ENCODE measurements at regions not wholly inside any gene's neighbourhood (a gene's known extent, or its start where the extent isn't known, plus 50 kb on each side); places are given as distances from the start of the nearest gene placed in this dataset.

DNA sequence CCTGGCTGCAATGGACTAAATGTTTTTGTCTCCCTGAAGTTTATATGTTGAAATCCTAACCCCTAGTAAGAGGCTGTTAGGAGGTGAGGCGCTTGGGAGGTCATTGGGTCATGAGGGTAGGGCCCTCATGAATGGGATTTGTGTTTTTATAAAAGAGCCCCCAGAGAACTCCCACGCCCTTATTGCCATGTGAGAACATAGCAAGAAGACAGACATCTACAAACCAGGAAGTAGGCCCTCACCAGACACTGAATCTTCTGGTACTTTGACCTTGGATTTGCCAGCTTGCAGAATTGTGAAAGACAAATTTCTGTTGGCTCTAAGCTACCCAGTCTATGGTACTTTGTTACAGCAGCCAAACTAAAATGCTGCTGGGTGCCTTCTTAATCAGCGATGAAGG lies 96.1 kb upstream of the SPATA13 start:
- Mint-ChIP-seq H3K27me3 (ENCODE audit: low read depth) (peaks cover 11% of the 10 kb centered on the region), H3K27ac (no peak overlapping the region), H3K9me3 (no peaks in the 10 kb centered on the region), H3K4me3 (no peak overlapping the region), H3K4me1 (ENCODE audit: low read depth) (peaks cover 9% of the 10 kb centered on the region), H3K36me3 (ENCODE audit: low read depth) (no peaks in the 10 kb centered on the region)

DNA sequence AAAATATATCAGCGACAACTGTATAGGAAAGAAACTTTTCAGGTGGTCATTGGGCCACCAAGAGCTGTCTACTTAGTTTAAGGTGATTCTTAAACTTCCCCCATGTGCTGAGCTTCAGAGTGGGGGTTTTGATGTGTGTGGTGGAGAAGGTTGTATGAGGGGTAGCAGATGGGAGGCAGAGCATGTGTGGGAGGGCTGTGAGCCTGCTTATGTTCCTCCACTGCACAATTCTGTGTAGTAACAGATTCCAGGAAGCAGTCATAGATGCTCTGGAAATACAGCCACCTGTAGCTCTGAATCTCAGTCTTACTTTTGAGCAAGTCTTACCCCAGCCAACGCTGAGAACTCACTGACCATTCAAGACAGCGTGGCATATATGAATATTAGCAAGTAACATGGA lies 95.3 kb upstream of the SPATA13 start:
- no peaks in the 10 kb centered on the region for H3K36me3 Mint-ChIP-seq (ENCODE audit: low read depth)
- no peaks in the 10 kb centered on the region for H3K9me3 Mint-ChIP-seq
- no peak overlapping the region for H3K4me3 Mint-ChIP-seq
- no peak overlapping the region for H3K27ac Mint-ChIP-seq
- peaks cover 16% of the 10 kb centered on the region for H3K27me3 Mint-ChIP-seq (ENCODE audit: low read depth)
- H3K4me1 Mint-ChIP-seq (ENCODE audit: low read depth), result peaks cover 9% of the 10 kb centered on the region

DNA sequence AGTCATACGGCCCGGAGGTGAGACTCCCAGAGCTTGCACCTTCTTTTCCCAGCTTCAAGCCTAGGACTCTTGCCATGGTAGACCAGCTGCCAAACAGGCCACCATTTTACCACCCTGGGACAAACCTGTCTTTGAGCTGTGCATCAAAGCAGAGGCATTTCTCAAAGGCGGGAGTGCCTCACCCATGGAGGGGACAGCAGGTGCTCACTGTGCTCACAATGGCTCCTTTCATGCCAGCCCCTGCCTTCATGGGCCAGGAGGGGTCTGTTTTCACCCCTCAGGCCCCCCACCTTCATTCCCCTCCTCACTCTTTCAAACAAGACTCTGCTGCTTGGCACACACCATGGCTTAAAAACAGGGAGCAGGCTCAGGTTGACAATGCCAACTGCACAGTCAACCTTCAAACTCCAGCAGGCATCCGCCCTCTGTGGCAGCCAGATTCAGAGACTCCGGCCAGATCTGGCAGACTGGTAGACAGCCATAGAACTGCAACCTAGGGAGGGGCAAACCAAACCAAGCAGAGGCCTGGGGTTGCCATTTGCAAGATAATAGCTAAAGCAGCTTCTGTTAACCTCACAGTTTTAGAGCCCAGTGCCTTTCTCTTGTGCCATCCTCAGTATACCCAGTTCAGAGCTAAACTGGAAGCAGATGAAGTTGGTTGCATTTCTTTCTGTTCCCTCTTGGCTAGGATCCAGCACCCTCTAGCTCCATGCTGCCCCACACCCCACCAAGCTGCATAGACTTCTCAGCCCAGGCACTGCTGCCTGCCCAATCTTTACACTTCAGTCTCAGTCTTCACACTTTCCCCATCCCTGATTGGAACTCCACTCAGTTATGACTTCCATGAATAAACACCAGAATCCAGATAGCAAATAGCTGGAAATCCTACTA lies 93.9 kb upstream of the SPATA13 start:
- Mint-ChIP-seq H3K27me3 (ENCODE audit: low read depth) (peaks cover 24% of the 10 kb centered on the region), H3K4me3 (no peak overlapping the region), H3K27ac (no peak overlapping the region), H3K4me1 (ENCODE audit: low read depth) (peaks cover 9% of the 10 kb centered on the region), H3K9me3 (no peaks in the 10 kb centered on the region), H3K36me3 (ENCODE audit: low read depth) (no peaks in the 10 kb centered on the region)

DNA sequence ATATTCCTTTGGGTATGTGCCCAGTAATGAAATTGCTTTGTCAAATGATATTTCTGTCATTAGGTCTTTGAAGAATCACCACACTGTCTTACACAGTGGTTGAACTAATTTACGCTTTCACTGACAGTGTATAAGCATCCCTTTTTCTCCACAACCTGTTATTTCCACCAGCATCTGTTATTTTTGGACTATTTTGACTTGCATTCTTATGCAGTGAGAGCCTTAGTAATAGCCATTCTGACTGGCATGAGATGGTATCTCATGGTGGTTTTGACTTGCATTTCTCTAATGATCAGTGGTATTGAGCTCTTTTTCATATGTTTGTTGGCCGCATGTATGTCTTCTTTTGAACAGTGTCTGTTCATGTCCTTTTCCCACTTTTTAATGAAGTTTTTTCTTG lies 92.0 kb upstream of the SPATA13 start:
- Mint-ChIP-seq H3K27ac (no peak overlapping the region), H3K4me3 (no peak overlapping the region), H3K4me1 (ENCODE audit: low read depth) (peaks cover 6% of the 10 kb centered on the region), H3K36me3 (ENCODE audit: low read depth) (no peaks in the 10 kb centered on the region), H3K9me3 (no peaks in the 10 kb centered on the region), H3K27me3 (ENCODE audit: low read depth) (peaks cover 29% of the 10 kb centered on the region)

DNA sequence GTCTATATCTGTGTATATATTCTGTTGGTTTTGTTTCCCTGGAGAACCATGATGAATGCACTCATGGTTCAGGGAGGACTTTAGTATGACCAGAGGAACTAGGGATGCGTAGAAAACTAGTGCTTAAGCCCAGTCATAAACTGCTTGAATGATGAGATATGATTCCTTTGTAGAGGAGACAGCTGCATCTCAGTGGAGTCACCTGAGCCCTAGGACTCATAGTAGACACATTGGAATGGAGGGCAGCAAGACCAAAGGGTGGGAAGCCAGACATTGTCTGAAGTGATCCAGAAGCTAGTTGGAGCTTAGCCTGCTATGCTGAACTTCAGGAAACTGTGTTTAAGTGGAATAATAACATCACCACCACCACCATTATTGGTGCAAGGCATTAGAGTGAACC lies 89.5 kb upstream of the SPATA13 start:
- Mint-ChIP-seq H3K4me1 (ENCODE audit: low read depth) (peaks cover 3% of the 10 kb centered on the region), H3K27me3 (ENCODE audit: low read depth) (peaks cover 29% of the 10 kb centered on the region), H3K27ac (no peak overlapping the region), H3K9me3 (no peaks in the 10 kb centered on the region), H3K36me3 (ENCODE audit: low read depth) (no peaks in the 10 kb centered on the region), H3K4me3 (no peak overlapping the region)

DNA sequence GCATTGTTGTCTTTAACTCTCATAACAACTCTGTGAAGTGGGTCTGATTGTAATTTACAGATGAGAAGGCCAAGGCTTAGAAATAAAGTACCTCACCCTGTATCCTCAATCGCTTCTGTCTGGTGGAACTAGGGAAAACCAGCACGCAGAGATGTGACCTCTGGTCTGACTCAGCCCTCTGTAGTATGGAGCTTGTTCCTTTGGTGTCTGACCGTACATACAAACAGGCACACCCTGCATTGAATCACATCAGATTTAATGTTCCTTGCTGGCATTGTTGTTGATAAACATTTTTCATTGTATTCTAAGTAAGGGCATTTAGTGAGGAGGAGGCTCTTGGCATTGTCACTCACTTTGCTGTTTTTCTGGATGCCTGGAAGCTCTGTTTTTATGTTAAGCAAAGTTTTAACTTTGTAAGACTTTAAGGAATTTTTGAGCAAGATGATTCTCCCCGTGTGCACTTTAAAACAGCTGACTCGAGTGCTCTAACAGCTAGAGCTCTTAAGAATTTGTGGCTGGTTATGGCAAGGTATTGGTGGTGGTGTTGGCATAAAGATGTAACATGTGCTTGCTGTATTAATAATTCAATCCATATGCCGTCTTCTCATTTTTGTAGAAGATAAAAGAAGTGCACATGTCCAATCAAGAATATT lies 89.0 kb upstream of the SPATA13 start:
- Mint-ChIP-seq H3K36me3 (ENCODE audit: low read depth) (no peaks in the 10 kb centered on the region), H3K4me3 (no peak overlapping the region), H3K27me3 (ENCODE audit: low read depth) (peaks cover 29% of the 10 kb centered on the region), H3K27ac (no peak overlapping the region), H3K9me3 (no peaks in the 10 kb centered on the region), H3K4me1 (ENCODE audit: low read depth) (peaks cover 8% of the 10 kb centered on the region)

DNA sequence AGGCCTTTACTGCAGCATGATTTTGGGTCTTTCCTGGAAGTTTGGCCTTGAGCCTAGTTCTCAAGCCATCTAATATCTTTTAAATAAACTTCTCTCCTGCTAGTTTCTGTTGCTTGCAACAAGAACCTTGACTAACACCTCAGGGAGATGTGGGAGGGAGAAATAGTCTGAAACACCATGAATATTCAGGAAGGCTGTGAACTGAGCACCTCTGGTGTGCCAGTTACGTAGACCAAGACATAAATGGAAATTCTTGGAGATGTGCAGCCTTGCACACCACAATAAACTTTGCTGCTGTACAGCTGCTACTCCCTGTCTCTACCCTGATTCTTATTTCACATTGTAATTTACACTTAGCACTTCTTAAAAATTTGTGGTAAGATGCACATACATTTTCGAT lies 86.9 kb upstream of the SPATA13 start:
- no peaks in the 10 kb centered on the region for H3K9me3 Mint-ChIP-seq
- no peak overlapping the region for H3K27ac Mint-ChIP-seq
- peaks cover 21% of the 10 kb centered on the region for H3K27me3 Mint-ChIP-seq (ENCODE audit: low read depth)
- H3K36me3 Mint-ChIP-seq (ENCODE audit: low read depth), result no peaks in the 10 kb centered on the region
- H3K4me3 Mint-ChIP-seq, result no peak overlapping the region
- H3K4me1 Mint-ChIP-seq (ENCODE audit: low read depth), result peaks cover 8% of the 10 kb centered on the region

DNA sequence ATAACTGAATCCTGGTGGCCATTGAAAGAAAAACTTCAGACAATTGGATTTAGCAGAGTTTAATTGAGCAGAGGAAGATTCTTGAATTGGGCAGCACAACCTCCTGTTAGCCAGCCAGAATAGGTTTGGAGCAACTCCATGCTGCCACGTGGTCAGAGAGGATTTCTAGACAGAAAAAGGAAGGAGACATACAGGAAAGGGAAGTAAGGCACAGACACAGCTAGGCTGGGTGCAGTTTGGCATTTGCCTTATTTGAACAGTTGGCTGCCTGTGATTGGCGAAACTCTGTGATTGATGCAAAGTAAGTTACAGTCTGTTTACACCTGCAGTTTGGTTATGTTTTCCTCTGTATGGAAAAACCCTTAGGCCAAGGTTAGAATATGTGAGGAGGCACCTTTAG lies 85.8 kb upstream of the SPATA13 start:
- Mint-ChIP-seq H3K9me3 (no peaks in the 10 kb centered on the region), H3K36me3 (ENCODE audit: low read depth) (no peaks in the 10 kb centered on the region), H3K4me1 (ENCODE audit: low read depth) (peaks cover 8% of the 10 kb centered on the region), H3K27ac (no peak overlapping the region), H3K4me3 (no peak overlapping the region), H3K27me3 (ENCODE audit: low read depth) (peaks cover 15% of the 10 kb centered on the region)

DNA sequence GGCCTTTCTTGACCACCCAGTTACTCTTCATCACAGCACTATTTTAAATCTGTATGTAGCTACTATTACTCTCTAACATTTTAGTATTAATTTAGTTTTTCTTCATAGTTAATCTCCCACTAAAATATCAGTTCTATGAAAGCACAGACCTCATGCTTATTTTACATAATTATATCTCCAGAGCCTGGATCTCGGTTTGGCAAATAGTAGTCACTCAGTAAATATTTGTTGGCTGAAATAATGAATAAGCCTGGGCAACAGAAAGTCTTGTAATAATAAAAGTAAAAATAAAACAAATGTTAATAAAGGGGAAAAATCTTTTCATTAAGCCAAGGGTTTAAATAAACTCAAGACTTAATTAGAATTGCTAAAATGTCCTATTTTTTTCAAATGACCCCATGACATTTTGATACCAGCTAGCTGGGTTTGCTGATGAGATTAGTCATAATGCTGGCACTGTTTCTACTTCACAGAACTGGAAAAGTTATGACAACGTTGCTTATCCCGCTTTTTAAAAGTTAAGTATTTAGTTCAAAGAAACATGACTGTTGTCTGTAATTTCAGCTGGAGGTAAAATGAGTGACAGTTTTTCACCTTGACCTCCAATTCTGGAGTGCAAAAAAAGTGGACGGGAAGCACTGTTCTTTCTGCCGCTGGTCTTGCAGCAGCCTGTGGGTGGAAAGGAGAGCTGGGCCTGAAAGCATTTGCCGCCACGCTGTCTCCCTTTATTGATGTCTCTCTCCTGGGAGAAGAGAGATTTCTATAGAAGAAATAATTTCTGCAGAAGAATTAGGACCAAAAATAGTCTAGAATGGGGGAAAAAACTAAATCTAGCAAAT lies 85.2 kb upstream of the SPATA13 start:
- Mint-ChIP-seq H3K27me3 (ENCODE audit: low read depth) (peaks cover 11% of the 10 kb centered on the region), H3K4me3 (no peak overlapping the region), H3K4me1 (ENCODE audit: low read depth) (peaks cover 8% of the 10 kb centered on the region), H3K9me3 (no peaks in the 10 kb centered on the region), H3K27ac (no peak overlapping the region), H3K36me3 (ENCODE audit: low read depth) (no peaks in the 10 kb centered on the region)

DNA sequence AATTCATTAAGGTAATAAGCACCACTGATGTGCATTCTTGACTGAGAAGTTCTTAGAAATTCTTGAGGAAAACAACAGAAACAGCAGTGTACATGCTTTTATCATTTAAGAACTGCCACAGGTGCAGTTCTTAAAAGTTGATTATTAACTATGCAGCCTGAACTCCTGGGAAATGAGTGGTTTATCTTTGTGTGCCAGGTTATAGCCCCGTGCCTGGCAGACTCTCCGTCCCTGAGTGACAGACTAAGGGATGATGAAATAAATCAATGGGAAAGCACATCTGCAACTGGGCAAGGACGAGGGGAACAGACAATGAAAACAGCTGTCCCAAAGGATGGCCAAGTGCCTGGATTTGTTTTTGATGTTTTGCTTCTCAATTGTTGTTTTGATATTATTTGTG lies 84.4 kb upstream of the SPATA13 start:
- H3K9me3 Mint-ChIP-seq, result no peaks in the 10 kb centered on the region
- no peak overlapping the region for H3K27ac Mint-ChIP-seq
- peaks cover 8% of the 10 kb centered on the region for H3K4me1 Mint-ChIP-seq (ENCODE audit: low read depth)
- H3K36me3 Mint-ChIP-seq (ENCODE audit: low read depth), result no peaks in the 10 kb centered on the region
- H3K27me3 Mint-ChIP-seq (ENCODE audit: low read depth), result peaks cover 5% of the 10 kb centered on the region
- H3K4me3 Mint-ChIP-seq, result no peak overlapping the region

DNA sequence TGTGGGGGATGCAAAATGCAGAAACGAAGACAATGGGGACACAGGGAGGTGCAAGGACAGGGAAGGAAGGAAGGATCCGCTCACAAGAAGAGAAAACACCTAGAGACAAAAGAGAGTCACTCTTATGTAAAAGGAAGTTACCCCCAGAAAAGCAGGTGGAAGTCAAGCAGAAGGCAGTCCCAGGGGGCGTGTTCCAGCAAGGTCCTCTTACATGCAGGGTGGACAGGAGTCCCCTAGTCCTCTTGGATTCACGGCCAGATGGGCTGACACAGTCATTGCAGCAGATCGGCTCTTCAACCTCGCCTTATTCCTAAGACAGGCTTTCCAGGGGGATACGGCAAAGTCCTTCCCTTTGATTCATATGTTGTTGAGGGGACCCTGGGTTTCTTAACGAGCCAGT lies 83.9 kb upstream of the SPATA13 start:
- H3K27ac Mint-ChIP-seq, result no peak overlapping the region

DNA sequence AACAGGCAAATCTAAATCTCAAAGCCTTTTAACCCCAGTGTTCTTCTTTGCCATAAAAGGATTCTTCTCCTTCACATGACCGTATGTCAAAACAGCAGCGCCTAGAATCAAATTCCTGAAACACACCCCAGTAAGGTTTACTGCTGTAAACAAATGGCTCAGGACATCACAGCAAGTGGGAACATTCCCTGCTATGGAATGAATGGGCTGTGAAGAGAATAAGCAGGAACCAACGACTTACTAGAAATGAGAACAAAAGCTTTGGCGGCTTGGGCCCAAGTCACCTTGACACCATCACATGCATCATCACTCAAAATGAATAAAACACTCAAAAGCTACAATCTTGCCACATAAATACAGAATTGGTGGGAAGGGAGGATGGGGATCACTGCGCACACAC lies 80.4 kb upstream of the SPATA13 start:
- no peak overlapping the region for H3K4me3 Mint-ChIP-seq
- H3K27me3 Mint-ChIP-seq (ENCODE audit: low read depth), result peaks cover 4% of the 10 kb centered on the region
- H3K4me1 Mint-ChIP-seq (ENCODE audit: low read depth), result peaks cover 5% of the 10 kb centered on the region
- H3K9me3 Mint-ChIP-seq, result no peaks in the 10 kb centered on the region
- no peak overlapping the region for H3K27ac Mint-ChIP-seq
- H3K36me3 Mint-ChIP-seq (ENCODE audit: low read depth), result no peaks in the 10 kb centered on the region

More for the DNA sequence above, 83.9 kb upstream of the SPATA13 start:
- H3K9me3 Mint-ChIP-seq, result no peaks in the 10 kb centered on the region
- no peaks in the 10 kb centered on the region for H3K36me3 Mint-ChIP-seq (ENCODE audit: low read depth)
- H3K4me1 Mint-ChIP-seq (ENCODE audit: low read depth), result peaks cover 8% of the 10 kb centered on the region
- no peak overlapping the region for H3K4me3 Mint-ChIP-seq
- peaks cover 5% of the 10 kb centered on the region for H3K27me3 Mint-ChIP-seq (ENCODE audit: low read depth)

DNA sequence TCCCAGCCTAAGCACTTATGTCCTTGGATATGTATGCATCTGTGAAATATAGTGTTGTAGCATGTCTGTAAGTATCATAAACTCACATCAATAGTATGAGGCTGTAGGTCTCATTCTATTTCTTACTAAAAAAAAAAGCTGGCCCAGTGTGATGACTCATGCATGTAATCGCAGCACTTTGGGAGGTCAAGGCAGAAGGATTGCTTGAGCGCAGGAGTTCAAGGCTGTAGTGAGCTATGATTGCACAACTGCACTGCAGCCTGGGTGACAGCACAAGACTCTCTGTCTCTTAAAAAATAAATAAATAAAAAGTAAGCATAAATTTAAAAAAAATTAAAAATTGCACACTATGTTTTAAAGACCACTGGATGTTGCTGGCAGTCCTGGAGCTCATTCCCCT lies 79.1 kb upstream of the SPATA13 start:
- peaks cover 13% of the 10 kb centered on the region for H3K27me3 Mint-ChIP-seq (ENCODE audit: low read depth)
- no peaks in the 10 kb centered on the region for H3K9me3 Mint-ChIP-seq
- no peak overlapping the region for H3K27ac Mint-ChIP-seq
- no peak overlapping the region for H3K4me3 Mint-ChIP-seq
- peaks cover under 1% of the 10 kb centered on the region for H3K4me1 Mint-ChIP-seq (ENCODE audit: low read depth)
- H3K36me3 Mint-ChIP-seq (ENCODE audit: low read depth), result no peaks in the 10 kb centered on the region

DNA sequence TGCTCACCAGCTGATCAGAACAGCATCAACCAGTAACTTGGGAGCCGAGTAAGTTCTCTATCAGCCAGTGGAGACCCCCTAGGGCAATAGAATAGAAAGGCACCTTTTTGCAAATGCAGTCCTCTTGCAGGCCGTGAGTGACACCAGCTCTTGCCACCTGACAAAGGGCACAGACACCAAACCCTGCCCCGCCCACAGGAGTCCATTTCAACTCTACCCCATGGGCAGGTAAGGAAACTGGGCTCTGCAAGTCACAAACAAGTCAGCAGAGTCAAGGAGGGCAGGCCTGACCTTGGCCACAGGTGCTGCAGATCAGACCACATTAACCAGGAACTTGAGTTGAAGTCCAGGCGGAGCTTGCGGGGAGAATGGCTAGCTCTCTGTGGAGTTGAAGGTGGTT lies 77.4 kb upstream of the SPATA13 start:
- Mint-ChIP-seq H3K4me1 (ENCODE audit: low read depth) (no peaks in the 10 kb centered on the region), H3K9me3 (no peaks in the 10 kb centered on the region), H3K4me3 (no peak overlapping the region), H3K27me3 (ENCODE audit: low read depth) (peaks cover 16% of the 10 kb centered on the region), H3K27ac (no peak overlapping the region), H3K36me3 (ENCODE audit: low read depth) (no peaks in the 10 kb centered on the region)
